ENCODE measurements at regions not wholly inside any gene's neighbourhood (a gene's known extent, or its start where the extent isn't known, plus 50 kb on each side); places are given as distances from the start of the nearest gene placed in this dataset.

DNA sequence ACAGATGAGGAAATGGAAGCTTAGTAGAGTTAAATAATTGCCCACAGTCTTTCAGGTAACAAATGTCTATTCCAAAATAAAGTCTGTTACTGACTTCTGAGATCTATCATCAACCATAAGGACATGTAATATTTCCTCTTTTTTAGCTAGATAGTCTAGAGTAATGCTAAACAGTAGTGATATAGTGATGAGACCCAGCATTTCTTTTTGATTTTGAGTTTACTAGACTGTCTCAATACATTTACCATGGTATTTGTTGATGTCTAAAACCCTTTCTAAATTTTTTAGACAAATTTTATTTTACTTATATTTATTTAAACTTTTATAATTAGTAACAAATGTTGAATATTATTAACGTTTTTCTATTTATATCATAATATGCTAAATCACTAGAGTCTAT is 465.1 kb upstream of the SLIT2 start:
- Histone ChIP-seq H3K79me2 (ENCODE audit: control insufficient read depth, insufficient read depth, low read length, poor library complexity) (no peaks in the 10 kb centered on the region), H2BK120ac (ENCODE audit: insufficient read depth, low read length, poor library complexity) (no peak overlapping the region), H3K79me1 (ENCODE audit: low read length) (no peaks in the 10 kb centered on the region), H3K18ac (ENCODE audit: low read length) (no peak overlapping the region), H3K4me1 (ENCODE audit: control insufficient read depth in 1 of 2, insufficient read depth in 2 of 2, low read length in 2 of 2) (no peaks in the 10 kb centered on the region), H3K14ac (ENCODE audit: low read length) (no peak overlapping the region), H2AK5ac (ENCODE audit: low read length) (no peak overlapping the region), H3K4ac (ENCODE audit: low read depth, low read length) (no peak overlapping the region), H2AFZ (ENCODE audit: insufficient read depth, low read length, poor library complexity) (no peak overlapping the region), H3K36me3 (ENCODE audit: control insufficient read depth in 1 of 2, insufficient read depth in 2 of 2, low read length in 2 of 2) (peaks cover 0 to 3% of the 10 kb centered on the region in 2 experiments), H3K27me3 (ENCODE audit: insufficient read depth, low read length) (no peaks in the 10 kb centered on the region), H2BK5ac (ENCODE audit: low read depth, low read length, poor library complexity) (no peak overlapping the region), H4K8ac (ENCODE audit: low read depth, low read length) (no peak overlapping the region), H4K12ac (ENCODE audit: low read depth, low read length) (no peak overlapping the region), H4K91ac (ENCODE audit: low read depth, low read length) (no peak overlapping the region), H3K9me3 (ENCODE audit: insufficient read depth, low read depth, low read length) (peaks cover 6% of the 10 kb centered on the region), H3K4me3 (ENCODE audit: low read depth, low read length) (no peak overlapping the region), H3K27ac (ENCODE audit: low read depth, low read length) (no peak overlapping the region), H3K9ac (ENCODE audit: low read length) (no peak overlapping the region), H2BK12ac (ENCODE audit: low read length) (no peak overlapping the region), H3K4me2 (ENCODE audit: low read length) (no peak overlapping the region), H3K23ac (ENCODE audit: low read length) (no peak overlapping the region)
- DNase-seq: no peak
- no CpG with 5 or more reads among the region's 1 CpG for WGBS (ENCODE audit: extremely low coverage, insufficient coverage, insufficient read length)

GRCh38 chr4:19783667-19784223 is 468.0 kb upstream of the SLIT2 start:
- Histone ChIP-seq H2AK5ac (ENCODE audit: low read length) (no peak overlapping the region), H3K23ac (ENCODE audit: low read length) (no peak overlapping the region), H3K4me2 (ENCODE audit: low read length) (no peak overlapping the region), H3K4me1 (ENCODE audit: control insufficient read depth in 1 of 2, insufficient read depth in 2 of 2, low read length in 2 of 2) (no peaks in the 10 kb centered on the region), H4K12ac (ENCODE audit: low read depth, low read length) (no peak overlapping the region), H3K27me3 (ENCODE audit: insufficient read depth, low read length) (no peaks in the 10 kb centered on the region), H3K9me3 (ENCODE audit: insufficient read depth, low read depth, low read length) (peaks cover 6% of the 10 kb centered on the region), H2BK12ac (ENCODE audit: low read length) (no peak overlapping the region), H3K18ac (ENCODE audit: low read length) (no peak overlapping the region), H3K79me2 (ENCODE audit: control insufficient read depth, insufficient read depth, low read length, poor library complexity) (no peaks in the 10 kb centered on the region), H3K4ac (ENCODE audit: low read depth, low read length) (no peak overlapping the region), H2BK120ac (ENCODE audit: insufficient read depth, low read length, poor library complexity) (no peak overlapping the region), H4K91ac (ENCODE audit: low read depth, low read length) (no peak overlapping the region), H3K79me1 (ENCODE audit: low read length) (no peaks in the 10 kb centered on the region), H3K27ac (ENCODE audit: low read depth, low read length) (no peak overlapping the region), H2BK5ac (ENCODE audit: low read depth, low read length, poor library complexity) (no peak overlapping the region), H3K14ac (ENCODE audit: low read length) (no peak overlapping the region), H3K36me3 (ENCODE audit: control insufficient read depth in 1 of 2, insufficient read depth in 2 of 2, low read length in 2 of 2) (peaks cover 0 to 3% of the 10 kb centered on the region in 2 experiments), H2AFZ (ENCODE audit: insufficient read depth, low read length, poor library complexity) (no peak overlapping the region), H3K4me3 (ENCODE audit: low read depth, low read length) (no peak overlapping the region), H4K8ac (ENCODE audit: low read depth, low read length) (no peak overlapping the region), H3K9ac (ENCODE audit: low read length) (peak overlapping the region; percentile 60)
- no CpG with 5 or more reads among the region's 4 CpGs for WGBS (ENCODE audit: extremely low coverage, insufficient coverage, insufficient read length)
- DNase-seq: no peak

GRCh38 chr4:19780871-19781270 is 470.8 kb upstream of the SLIT2 start:
- Histone ChIP-seq H2BK120ac (ENCODE audit: insufficient read depth, low read length, poor library complexity) (no peak overlapping the region), H3K79me2 (ENCODE audit: control insufficient read depth, insufficient read depth, low read length, poor library complexity) (no peaks in the 10 kb centered on the region), H4K12ac (ENCODE audit: low read depth, low read length) (no peak overlapping the region), H3K79me1 (ENCODE audit: low read length) (no peaks in the 10 kb centered on the region), H3K4me1 (ENCODE audit: control insufficient read depth in 1 of 2, insufficient read depth in 2 of 2, low read length in 2 of 2) (no peaks in the 10 kb centered on the region), H4K91ac (ENCODE audit: low read depth, low read length) (no peak overlapping the region), H3K9me3 (ENCODE audit: insufficient read depth, low read depth, low read length) (peaks cover 6% of the 10 kb centered on the region), H3K4ac (ENCODE audit: low read depth, low read length) (no peak overlapping the region), H3K9ac (ENCODE audit: low read length) (no peak overlapping the region), H2BK12ac (ENCODE audit: low read length) (no peak overlapping the region), H3K27ac (ENCODE audit: low read depth, low read length) (no peak overlapping the region), H3K4me3 (ENCODE audit: low read depth, low read length) (no peak overlapping the region), H3K27me3 (ENCODE audit: insufficient read depth, low read length) (no peaks in the 10 kb centered on the region), H2AK5ac (ENCODE audit: low read length) (no peak overlapping the region), H4K8ac (ENCODE audit: low read depth, low read length) (no peak overlapping the region), H3K14ac (ENCODE audit: low read length) (no peak overlapping the region), H3K18ac (ENCODE audit: low read length) (no peak overlapping the region), H2BK5ac (ENCODE audit: low read depth, low read length, poor library complexity) (no peak overlapping the region), H3K36me3 (ENCODE audit: control insufficient read depth in 1 of 2, insufficient read depth in 2 of 2, low read length in 2 of 2) (peaks cover 0 to 3% of the 10 kb centered on the region in 2 experiments), H3K4me2 (ENCODE audit: low read length) (no peak overlapping the region), H3K23ac (ENCODE audit: low read length) (no peak overlapping the region), H2AFZ (ENCODE audit: insufficient read depth, low read length, poor library complexity) (no peak overlapping the region)
- DNase-seq: no peak
- whole genome bisulfite sequencing (ENCODE audit: extremely low coverage, insufficient coverage, insufficient read length): no CpG with 5 or more reads among the region's 3 CpGs

GRCh38 chr4:19776929-19777328 is 474.8 kb upstream of the SLIT2 start:
- Histone ChIP-seq H4K8ac (ENCODE audit: low read depth, low read length) (no peak overlapping the region), H3K4ac (ENCODE audit: low read depth, low read length) (no peak overlapping the region), H3K27me3 (ENCODE audit: insufficient read depth, low read length) (no peaks in the 10 kb centered on the region), H3K4me2 (ENCODE audit: low read length) (no peak overlapping the region), H3K79me1 (ENCODE audit: low read length) (no peaks in the 10 kb centered on the region), H3K4me3 (ENCODE audit: low read depth, low read length) (no peak overlapping the region), H3K18ac (ENCODE audit: low read length) (no peak overlapping the region), H3K23ac (ENCODE audit: low read length) (no peak overlapping the region), H4K91ac (ENCODE audit: low read depth, low read length) (no peak overlapping the region), H4K12ac (ENCODE audit: low read depth, low read length) (no peak overlapping the region), H3K27ac (ENCODE audit: low read depth, low read length) (no peak overlapping the region), H2BK120ac (ENCODE audit: insufficient read depth, low read length, poor library complexity) (no peak overlapping the region), H2AFZ (ENCODE audit: insufficient read depth, low read length, poor library complexity) (no peak overlapping the region), H3K9ac (ENCODE audit: low read length) (no peak overlapping the region), H3K79me2 (ENCODE audit: control insufficient read depth, insufficient read depth, low read length, poor library complexity) (no peaks in the 10 kb centered on the region), H2BK5ac (ENCODE audit: low read depth, low read length, poor library complexity) (no peak overlapping the region), H2AK5ac (ENCODE audit: low read length) (no peak overlapping the region), H2BK12ac (ENCODE audit: low read length) (no peak overlapping the region), H3K36me3 (ENCODE audit: control insufficient read depth in 1 of 2, insufficient read depth in 2 of 2, low read length in 2 of 2) (no peaks in the 10 kb centered on the region), H3K4me1 (ENCODE audit: control insufficient read depth in 1 of 2, insufficient read depth in 2 of 2, low read length in 2 of 2) (no peaks in the 10 kb centered on the region), H3K14ac (ENCODE audit: low read length) (no peak overlapping the region), H3K9me3 (ENCODE audit: insufficient read depth, low read depth, low read length) (no peaks in the 10 kb centered on the region)
- peak in 1 of 2 donors; percentile 46 for DNase-seq
